Kidney glomerular epithelial cell (primary cell): ENCODE measurements at regions not wholly inside any gene's neighbourhood (a gene's known extent, or its start where the extent isn't known, plus 50 kb on each side); places are given as distances from the start of the nearest gene placed in this dataset.

Source experiments
- DNase-seq: peaks from one replicate; lab custom pipeline; 2025; lab: John Stamatoyannopoulos, UW

GRCh38 chr2:152227969-152228592 is 52.5 kb upstream of the STAM2 start:
- no peak for DNase-seq

DNA sequence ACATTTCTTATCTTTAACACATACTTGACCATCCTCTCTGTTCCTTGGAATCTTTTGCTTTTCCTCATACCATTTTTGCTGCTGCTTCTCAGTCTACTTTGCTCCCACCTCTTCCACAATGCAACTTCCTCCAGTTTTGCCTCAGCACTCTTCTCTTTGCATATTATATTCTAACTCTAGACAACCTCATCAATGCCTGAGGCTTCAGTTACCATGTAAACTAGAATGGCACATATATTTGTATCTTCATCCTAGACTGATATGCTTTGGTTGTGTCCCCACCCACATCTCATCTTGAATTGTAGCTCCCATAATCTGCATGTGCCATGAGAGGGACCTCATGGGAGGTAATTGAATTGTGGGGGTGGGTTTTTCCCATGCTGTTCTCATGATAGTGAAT is 55.9 kb upstream of the STAM2 start:
- no peak for DNase-seq

GRCh38 chr2:152234277-152234676 is 58.7 kb upstream of the STAM2 start:
- no peak for DNase-seq

DNA sequence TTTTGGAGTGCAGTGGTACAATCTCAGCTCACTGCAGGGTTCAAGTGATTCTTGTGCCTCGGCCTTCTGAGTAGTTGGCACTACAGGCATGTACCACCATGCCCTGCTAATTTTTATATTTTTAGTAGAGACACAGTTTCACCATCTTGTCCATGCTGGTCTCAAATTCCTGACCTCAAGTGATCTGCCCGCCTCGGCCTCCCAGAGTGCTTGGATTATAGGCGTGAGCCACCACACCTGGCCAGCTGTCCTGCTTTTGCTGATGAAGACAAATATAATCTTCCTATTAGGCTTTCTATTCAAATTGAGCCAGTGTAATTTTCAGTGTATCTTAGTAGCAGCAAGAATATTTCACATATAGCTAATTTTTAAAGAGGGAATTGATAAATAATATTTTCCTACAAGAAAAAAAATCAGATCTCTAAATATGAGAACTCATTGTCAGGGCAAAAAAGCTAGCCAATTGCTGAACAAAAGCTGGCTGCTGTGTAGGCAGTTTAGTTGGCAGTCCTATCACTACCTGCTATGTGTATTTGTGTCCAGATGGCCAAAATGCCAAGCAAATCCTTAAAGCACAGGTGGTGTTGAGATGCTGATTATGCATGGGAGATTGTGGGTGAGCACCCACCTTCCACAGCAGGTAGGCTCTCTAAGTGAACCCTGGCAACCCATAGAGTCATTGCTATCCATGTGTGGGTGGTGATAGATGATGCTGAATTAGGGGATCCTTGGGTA is 60.8 kb upstream of the STAM2 start:
- DNase-seq, result no peak

- no peak for DNase-seq
Observed at GRCh38 chr2:152238016-152238415, 62.5 kb upstream of the STAM2 start.

- DNase-seq, result no peak
Observed at GRCh38 chr2:152240559-152241231, 65.1 kb upstream of the STAM2 start.

GRCh38 chr2:152241948-152242729 is 66.6 kb upstream of the STAM2 start:
- DNase-seq, result no peak

DNA sequence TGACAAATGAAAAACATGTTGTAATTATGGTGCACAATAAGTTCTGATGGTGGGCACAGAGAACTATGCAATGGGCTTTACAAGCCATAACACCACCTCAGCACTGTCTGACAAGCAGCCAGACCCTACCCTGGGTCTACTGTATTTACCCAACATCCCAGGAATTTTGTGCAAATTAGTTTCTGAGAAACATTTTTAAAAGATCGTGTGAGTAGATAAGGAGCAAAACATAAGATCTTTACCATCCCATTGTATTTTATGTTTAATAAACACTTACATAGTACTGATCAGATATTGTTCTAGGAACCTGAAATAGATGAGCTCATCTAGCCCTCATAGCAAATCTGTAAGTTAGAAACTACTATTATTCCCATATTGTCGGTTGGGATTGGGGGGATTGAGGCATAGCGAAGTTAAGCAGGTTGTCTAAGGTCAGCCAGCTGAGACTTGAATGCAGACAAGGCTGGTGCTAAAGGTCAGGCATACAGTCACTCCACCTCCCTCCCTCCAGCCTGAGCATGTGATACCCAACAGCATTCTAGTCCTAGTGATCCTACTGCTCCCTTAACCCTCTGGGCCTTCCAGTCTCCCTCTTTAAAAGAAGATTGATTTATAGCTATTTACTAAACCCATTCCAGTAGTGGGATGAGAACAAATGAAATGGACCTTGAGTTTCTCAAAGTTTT is 67.4 kb upstream of the STAM2 start:
- DNase-seq, result no peak

- DNase-seq, result no peak
Observed at GRCh38 chr2:152243761-152244640, 68.4 kb upstream of the STAM2 start.

- DNase-seq, result no peak
Observed at GRCh38 chr2:152245653-152246052, 70.1 kb upstream of the STAM2 start.

GRCh38 chr2:152246686-152247336 is 71.2 kb upstream of the STAM2 start:
- DNase-seq, result no peak

DNA sequence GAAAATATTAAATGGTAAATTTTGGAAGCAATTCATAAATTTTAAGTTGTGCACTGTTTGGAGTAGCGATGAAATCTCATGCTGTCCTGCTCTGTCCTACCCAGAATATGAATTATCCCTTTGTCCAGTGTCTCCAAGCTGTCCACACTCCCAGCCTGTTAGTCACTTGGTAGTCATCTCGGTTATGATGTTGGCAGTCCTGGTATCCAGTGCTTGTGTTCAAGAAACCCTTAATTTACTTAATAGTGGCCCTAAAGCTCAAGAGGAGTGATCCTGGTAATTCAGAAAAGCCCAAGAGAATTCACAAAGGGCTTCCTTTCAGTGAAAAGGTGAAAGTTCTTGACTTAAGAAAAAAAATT is 71.8 kb upstream of the STAM2 start:
- DNase-seq, result no peak

- no peak for DNase-seq
Observed at GRCh38 chr2:152250421-152251100, 75.0 kb upstream of the STAM2 start.

DNA sequence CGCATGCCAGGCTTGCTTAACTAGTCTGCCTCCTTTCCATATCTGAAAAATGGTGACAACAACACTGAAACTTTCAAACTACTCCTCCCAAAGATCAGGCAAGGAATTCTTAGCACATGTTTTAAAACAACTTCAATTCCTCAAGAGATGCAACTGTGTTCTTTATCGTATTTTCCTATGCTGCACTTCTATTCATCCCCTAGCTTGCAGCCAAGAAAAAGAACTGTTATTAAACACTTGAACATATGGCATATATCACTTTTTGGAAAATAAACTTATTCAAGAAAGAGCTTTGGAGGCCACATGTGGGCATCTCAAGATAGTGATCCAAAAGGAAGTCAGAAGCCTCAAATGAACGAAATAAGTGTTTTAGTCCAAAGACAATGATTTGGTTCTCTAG is 75.6 kb upstream of the STAM2 start:
- DNase-seq, result no peak

DNA sequence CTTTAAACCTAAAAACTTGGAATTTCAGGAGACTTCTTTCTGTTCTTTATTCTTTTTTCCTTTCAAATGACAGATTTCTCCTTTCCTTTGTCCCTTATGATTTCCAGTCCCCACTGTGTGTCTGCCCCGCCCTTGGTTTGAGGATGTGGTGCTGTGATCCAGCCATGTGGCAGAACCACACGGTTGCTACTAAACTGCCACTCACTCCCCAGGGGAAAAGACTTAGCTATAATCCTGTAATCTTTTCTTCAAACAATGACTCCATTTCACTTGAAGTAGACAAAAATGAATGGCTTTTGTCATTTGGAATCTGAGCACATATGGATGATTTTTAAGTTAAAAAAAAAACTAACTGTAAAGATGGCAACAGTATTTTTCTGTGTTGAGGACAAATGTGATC is 76.2 kb upstream of the STAM2 start:
- no peak for DNase-seq

DNA sequence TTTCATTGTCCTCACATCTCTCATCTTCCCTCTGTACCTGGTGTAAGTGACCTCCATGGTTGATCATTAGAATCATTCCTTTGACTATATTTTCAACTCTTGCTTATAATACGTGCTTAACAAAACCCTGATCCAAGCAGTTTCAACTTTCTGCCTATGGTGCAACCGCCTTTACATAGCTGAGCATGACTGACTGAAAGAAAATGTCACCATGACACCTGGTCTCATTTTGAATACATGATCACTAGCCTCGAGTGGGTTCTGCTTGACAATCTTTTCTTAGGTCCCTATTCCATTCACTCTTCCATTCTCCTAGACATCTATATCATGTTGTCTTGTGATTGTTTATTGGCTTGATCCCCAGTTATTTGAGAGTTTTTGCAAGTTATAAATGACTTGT is 78.9 kb upstream of the STAM2 start:
- DNase-seq, result no peak

DNA sequence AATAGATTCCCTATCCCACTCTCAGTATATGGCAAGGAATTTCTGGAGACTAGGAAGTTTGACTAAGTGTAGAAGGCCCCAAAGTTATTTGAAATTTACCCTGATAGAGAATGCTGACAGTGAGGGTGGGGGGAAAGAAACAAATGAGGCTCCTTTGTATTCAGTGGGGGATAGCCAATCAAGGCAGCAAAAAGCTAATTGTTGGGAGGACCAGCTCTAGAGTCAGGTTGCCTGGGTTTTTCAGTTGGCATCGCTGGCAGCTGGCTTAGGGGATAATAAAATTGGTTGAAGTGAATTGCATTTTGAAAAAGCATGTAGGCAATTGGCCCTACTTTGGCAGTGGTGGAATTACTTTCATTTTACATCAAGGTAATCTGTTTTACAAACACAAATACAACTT is 79.4 kb upstream of the STAM2 start:
- DNase-seq, result no peak

DNA sequence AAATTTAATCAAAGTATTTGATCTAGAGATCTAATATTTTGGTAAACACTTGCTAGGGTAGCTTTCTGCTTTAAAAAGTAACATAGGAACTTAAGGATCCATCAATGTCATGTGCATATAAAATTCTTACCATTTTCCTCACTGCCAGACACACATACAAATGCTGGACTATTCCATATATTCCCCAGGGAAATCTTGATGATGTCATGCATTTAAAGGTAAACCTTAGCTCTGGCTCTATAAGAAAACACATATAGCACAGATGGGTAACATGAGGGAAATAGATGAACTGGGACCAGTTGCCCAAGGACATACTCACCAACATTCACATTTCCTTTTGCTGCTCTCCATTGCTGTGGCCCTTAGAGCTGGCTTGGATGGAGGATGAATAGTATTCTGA is 79.1 kb upstream of the FMNL2 start:
- DNase-seq, result no peak

- DNase-seq, result no peak
Observed at GRCh38 chr2:152260939-152261338, 74.0 kb upstream of the FMNL2 start.

GRCh38 chr2:152263911-152264310 is 71.1 kb upstream of the FMNL2 start:
- DNase-seq, result no peak
